Hepatocyte (in vitro differentiated cells): ENCODE measurements at regions not wholly inside any gene's neighbourhood (a gene's known extent, or its start where the extent isn't known, plus 50 kb on each side); places are given as distances from the start of the nearest gene placed in this dataset.

ENCODE experiments used
- DNase-seq: peaks from one replicate; pipeline ENCODE4 v3.0.0-alpha.2; 2016; ENCODE audit warnings: low spot score
- H2AFZ ChIP-seq: fragments of 200-600 bp; sonication (generic); 2 replicates; pipeline ENCODE4 v1.6.0; 2016; ENCODE audit warnings: antibody characterized with exemption, mild to moderate bottlenecking
- H3K27ac ChIP-seq: fragments of 200-600 bp; sonication (generic); 2 replicates; pipeline ENCODE4 v1.5.1; 2016; ENCODE audit warnings: mild to moderate bottlenecking
- H3K27me3 ChIP-seq: fragments of 200-600 bp; sonication (generic); 2 replicates; pipeline ENCODE4 v1.6.1; 2016
- H3K36me3 ChIP-seq: fragments of 200-600 bp; sonication (generic); replicated peaks from 2 replicates; pipeline ENCODE4 v1.5.1; 2016; ENCODE audit warnings: low read depth; ENCODE audit not compliant: insufficient read depth
- H3K4me1 ChIP-seq: fragments of 200-600 bp; sonication (generic); 2 replicates; pipeline ENCODE4 v1.5.1; 2016; ENCODE audit warnings: mild to moderate bottlenecking, moderate library complexity; ENCODE audit not compliant: insufficient read depth
- H3K4me2 ChIP-seq: fragments of 200-600 bp; sonication (generic); 2 replicates; pipeline ENCODE4 v1.6.0; 2016
- H3K4me3 ChIP-seq: fragments of 200-600 bp; sonication (generic); 2 replicates; pipeline ENCODE4 v1.5.1; 2016; ENCODE audit warnings: mild to moderate bottlenecking
- H3K79me2 ChIP-seq: fragments of 200-600 bp; sonication (generic); 2 replicates; pipeline ENCODE4 v1.6.0; 2017; ENCODE audit warnings: mild to moderate bottlenecking
- H3K9me2 ChIP-seq: fragments of 200-600 bp; sonication (generic); replicated peaks from 2 replicates; pipeline ENCODE4 v1.6.0; 2017; ENCODE audit warnings: mild to moderate bottlenecking; ENCODE audit not compliant: insufficient read depth
- H3K9me3 ChIP-seq: fragments of 200-600 bp; sonication (generic); 2 replicates; pipeline ENCODE4 v1.5.1; 2016; ENCODE audit warnings: low read depth, mild to moderate bottlenecking
- H4K20me1 ChIP-seq: fragments of 200-600 bp; sonication (generic); 2 replicates; pipeline ENCODE4 v1.6.0; 2016; ENCODE audit warnings: mild to moderate bottlenecking; ENCODE audit not compliant: insufficient read depth, poor library complexity, severe bottlenecking
- EZH2 ChIP-seq: fragments of 200-600 bp; sonication (generic); IDR thresholded peaks from 2 replicates; pipeline ENCODE4 v1.6.1; 2016; ENCODE audit warnings: antibody characterized with exemption, mild to moderate bottlenecking, borderline replicate concordance
- EZH2phosphoT487 ChIP-seq: fragments of 200-600 bp; sonication (generic); IDR thresholded peaks from one replicate; pipeline ENCODE4 v1.6.1; 2018; ENCODE audit warnings: antibody characterized with exemption, mild to moderate bottlenecking, low read depth, moderate library complexity; ENCODE audit not compliant: unreplicated experiment, severe bottlenecking
- WGBS: methylation state at CpG from one replicate; pipeline ENCODE4 v1.1.6; 2016; ENCODE audit warnings: low lambda C conversion rate; ENCODE audit errors: missing lambda C conversion rate; 5-methylcytosine and 5-hydroxymethylcytosine counted together
- TF ChIP-seq, protein P1 (sequence below): fragments of 200-600 bp; sonication (generic); IDR thresholded peaks from 2 replicates; pipeline ENCODE4 v1.5.1; 2016; ENCODE audit warnings: antibody characterized with exemption, mild to moderate bottlenecking; ENCODE audit not compliant: poor library complexity

DNA sequence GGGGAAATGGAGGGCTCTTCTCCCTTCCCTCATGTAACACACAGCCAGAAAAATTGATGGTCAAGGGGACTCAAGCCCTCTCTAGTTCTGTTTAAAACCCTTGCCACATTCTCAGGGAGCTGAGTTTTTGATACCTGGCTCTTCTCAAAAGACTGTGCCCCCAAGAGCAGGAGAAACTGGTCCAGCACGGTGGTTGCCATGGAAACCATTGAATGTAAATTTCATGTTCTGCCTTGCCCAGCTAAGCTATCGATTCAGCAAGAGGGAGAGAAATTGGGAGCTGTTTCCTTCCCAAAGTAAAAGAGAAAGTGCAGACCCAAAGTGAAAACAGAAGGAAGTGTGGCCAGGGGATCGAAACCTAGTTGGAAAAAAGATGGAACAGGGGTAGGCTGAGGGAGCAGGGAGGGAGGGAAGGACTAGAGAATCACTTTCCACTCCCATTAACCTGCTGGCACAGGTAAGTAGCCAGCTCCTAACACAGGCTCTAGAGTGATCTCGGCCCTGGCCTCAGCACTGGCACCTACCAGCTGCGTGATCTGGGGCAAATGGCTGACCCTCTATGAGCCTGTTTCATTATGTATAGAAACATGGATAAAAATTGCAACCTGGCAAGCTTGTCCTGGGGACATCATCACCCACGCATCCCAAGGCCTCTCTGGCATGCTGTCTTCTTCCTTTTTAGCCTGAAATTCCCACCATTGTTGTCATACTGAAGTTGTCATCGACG, 140.9 kb downstream of the TPRA1 start:
- H4K20me1 ChIP-seq: no peaks in the 10 kb centered on the region
- WGBS: 72% methylated on average over 8 of the region's 8 CpGs
- DNase-seq: no peak
- no peaks in the 10 kb centered on the region for H3K79me2 ChIP-seq
- no peak overlapping the region for H3K4me3 ChIP-seq
- no peaks in the 10 kb centered on the region for H3K9me2 ChIP-seq
- H3K27ac ChIP-seq: no peak overlapping the region
- H3K4me1 ChIP-seq: no peaks in the 10 kb centered on the region
- no peak overlapping the region for H2AFZ ChIP-seq
- H3K9me3 ChIP-seq: no peaks in the 10 kb centered on the region
- H3K4me2 ChIP-seq: no peak overlapping the region
- H3K27me3 ChIP-seq: peaks cover 30% of the 10 kb centered on the region
- no peaks in the 10 kb centered on the region for H3K36me3 ChIP-seq
- TF ChIP-seq EZH2phosphoT487 (no peak), EZH2 (no peak)
- TF ChIP-seq, protein P1, sequence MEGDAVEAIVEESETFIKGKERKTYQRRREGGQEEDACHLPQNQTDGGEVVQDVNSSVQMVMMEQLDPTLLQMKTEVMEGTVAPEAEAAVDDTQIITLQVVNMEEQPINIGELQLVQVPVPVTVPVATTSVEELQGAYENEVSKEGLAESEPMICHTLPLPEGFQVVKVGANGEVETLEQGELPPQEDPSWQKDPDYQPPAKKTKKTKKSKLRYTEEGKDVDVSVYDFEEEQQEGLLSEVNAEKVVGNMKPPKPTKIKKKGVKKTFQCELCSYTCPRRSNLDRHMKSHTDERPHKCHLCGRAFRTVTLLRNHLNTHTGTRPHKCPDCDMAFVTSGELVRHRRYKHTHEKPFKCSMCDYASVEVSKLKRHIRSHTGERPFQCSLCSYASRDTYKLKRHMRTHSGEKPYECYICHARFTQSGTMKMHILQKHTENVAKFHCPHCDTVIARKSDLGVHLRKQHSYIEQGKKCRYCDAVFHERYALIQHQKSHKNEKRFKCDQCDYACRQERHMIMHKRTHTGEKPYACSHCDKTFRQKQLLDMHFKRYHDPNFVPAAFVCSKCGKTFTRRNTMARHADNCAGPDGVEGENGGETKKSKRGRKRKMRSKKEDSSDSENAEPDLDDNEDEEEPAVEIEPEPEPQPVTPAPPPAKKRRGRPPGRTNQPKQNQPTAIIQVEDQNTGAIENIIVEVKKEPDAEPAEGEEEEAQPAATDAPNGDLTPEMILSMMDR: no peak

DNA sequence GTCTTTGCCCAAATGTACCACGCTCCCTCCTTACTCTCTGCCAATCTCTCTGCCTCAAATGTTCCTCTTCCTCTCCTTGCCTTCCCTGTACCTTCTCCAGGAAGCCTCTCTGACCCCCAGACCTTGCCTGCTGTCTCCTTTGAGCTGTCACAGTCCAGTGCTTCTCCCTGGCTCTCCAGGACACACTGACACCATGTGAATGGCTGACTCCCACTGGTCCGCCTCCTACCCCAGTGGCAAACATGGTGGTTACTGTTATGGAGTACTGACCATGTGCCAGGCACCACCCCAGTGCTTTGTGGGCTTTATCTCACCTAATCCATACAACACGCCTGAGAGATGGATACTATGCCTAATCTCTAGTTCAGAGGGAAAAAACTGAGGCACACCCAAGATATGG, 141.9 kb downstream of the TPRA1 start:
- peaks cover 21% of the 10 kb centered on the region for H3K27me3 ChIP-seq
- H3K9me2 ChIP-seq: no peaks in the 10 kb centered on the region
- no peak overlapping the region for H3K27ac ChIP-seq
- no peak overlapping the region for H2AFZ ChIP-seq
- no peaks in the 10 kb centered on the region for H3K36me3 ChIP-seq
- no peak for DNase-seq
- no peak for TF ChIP-seq EZH2
- WGBS: 83% methylated on average over 3 of the region's 3 CpGs
- no peak overlapping the region for H3K4me2 ChIP-seq
- no peaks in the 10 kb centered on the region for H3K9me3 ChIP-seq
- H4K20me1 ChIP-seq: no peaks in the 10 kb centered on the region
- no peaks in the 10 kb centered on the region for H3K4me1 ChIP-seq
- H3K79me2 ChIP-seq: no peaks in the 10 kb centered on the region
- no peak overlapping the region for H3K4me3 ChIP-seq

GRCh38 chr3:127448161-127448561, 142.4 kb downstream of the TPRA1 start:
- no peak overlapping the region for H3K27ac ChIP-seq
- H3K27me3 ChIP-seq: peaks cover 16% of the 10 kb centered on the region
- no peak for DNase-seq
- no peaks in the 10 kb centered on the region for H3K4me1 ChIP-seq
- H3K9me3 ChIP-seq: no peaks in the 10 kb centered on the region
- no peaks in the 10 kb centered on the region for H3K79me2 ChIP-seq
- H2AFZ ChIP-seq: no peak overlapping the region
- H3K4me2 ChIP-seq: no peak overlapping the region
- no peaks in the 10 kb centered on the region for H3K36me3 ChIP-seq
- H3K9me2 ChIP-seq: no peaks in the 10 kb centered on the region
- no peaks in the 10 kb centered on the region for H4K20me1 ChIP-seq
- WGBS: 87% methylated on average over 3 of the region's 3 CpGs
- no peak overlapping the region for H3K4me3 ChIP-seq
- no peak for TF ChIP-seq EZH2phosphoT487
- TF ChIP-seq, protein P1: no peak

- H3K4me2 ChIP-seq: no peak overlapping the region
- H3K36me3 ChIP-seq: no peaks in the 10 kb centered on the region
- no peaks in the 10 kb centered on the region for H3K79me2 ChIP-seq
- no peaks in the 10 kb centered on the region for H4K20me1 ChIP-seq
- TF ChIP-seq, protein P1: no peak
- TF ChIP-seq EZH2: no peak
- H3K9me2 ChIP-seq: no peaks in the 10 kb centered on the region
- no peaks in the 10 kb centered on the region for H3K4me1 ChIP-seq
- no peak for DNase-seq
- WGBS: 93% methylated on average over 4 of the region's 4 CpGs
- no peak overlapping the region for H3K4me3 ChIP-seq
- peaks cover 3% of the 10 kb centered on the region for H3K27me3 ChIP-seq
- H2AFZ ChIP-seq: no peak overlapping the region
- no peaks in the 10 kb centered on the region for H3K9me3 ChIP-seq
- no peak overlapping the region for H3K27ac ChIP-seq
These were observed 143.8 kb downstream of the TPRA1 start for GRCh38 chr3:127446756-127447155.
